SJCRH30 (cell line): ENCODE measurements at regions not wholly inside any gene's neighbourhood (a gene's known extent, or its start where the extent isn't known, plus 50 kb on each side); places are given as distances from the start of the nearest gene placed in this dataset.

Experiments
- DNase-seq, 2 experiments: peaks; one replicate each; pipeline ENCODE4 v3.0.0-alpha.2; 2015 to 2020
- H3K27ac ChIP-seq: fragments of 250-450 bp; sonication (Bioruptor Pico); 2 replicates; pipeline ENCODE4 v1.5.1; 2020; ENCODE audit warnings: mild to moderate bottlenecking, moderate library complexity
- H3K27me3 ChIP-seq: fragments of 250-450 bp; sonication (Bioruptor Pico); 2 replicates; pipeline ENCODE4 v1.5.1; 2020; ENCODE audit warnings: mild to moderate bottlenecking, moderate library complexity
- H3K36me3 ChIP-seq: fragments of 250-450 bp; sonication (Bioruptor Pico); 2 replicates; pipeline ENCODE4 v1.5.1; 2020; ENCODE audit warnings: mild to moderate bottlenecking, moderate library complexity
- H3K4me1 ChIP-seq: fragments of 250-450 bp; sonication (Bioruptor Pico); 2 replicates; pipeline ENCODE4 v1.5.1; 2020; ENCODE audit warnings: mild to moderate bottlenecking, moderate library complexity
- H3K4me3 ChIP-seq: fragments of 250-450 bp; sonication (Bioruptor Pico); 2 replicates; pipeline ENCODE4 v1.5.1; 2020; ENCODE audit warnings: mild to moderate bottlenecking, moderate library complexity
- H3K9me3 ChIP-seq: fragments of 250-450 bp; sonication (Bioruptor Pico); replicated peaks from 2 replicates; pipeline ENCODE4 v1.5.1; 2020; ENCODE audit warnings: mild to moderate bottlenecking, moderate library complexity

DNA sequence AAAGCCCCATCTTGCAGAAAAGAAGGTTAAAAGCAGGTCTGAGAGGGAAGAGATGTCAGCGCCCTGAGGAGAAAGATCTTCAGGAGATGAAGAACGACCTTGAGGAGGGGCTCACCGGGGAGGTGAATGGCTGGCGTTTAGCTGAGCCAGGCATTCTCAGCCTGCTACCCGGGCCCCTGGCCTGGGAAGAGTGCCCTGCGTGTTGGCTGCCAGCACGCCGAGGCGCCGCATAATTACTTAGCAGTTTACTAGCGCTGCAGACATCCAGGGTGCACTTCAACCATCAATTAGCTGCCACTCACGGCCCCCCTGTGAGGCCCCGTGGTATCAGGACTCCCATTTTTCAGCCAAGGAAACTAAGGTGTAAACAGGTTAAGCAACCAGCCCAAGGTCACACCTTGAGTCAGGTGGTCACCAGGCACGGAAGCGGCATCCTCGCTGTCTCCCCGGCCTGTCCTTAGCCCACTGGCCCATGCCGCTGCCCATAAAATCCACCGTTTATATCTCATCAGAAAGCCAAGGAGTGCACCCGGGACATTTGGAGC is 551.9 kb downstream of the BNC2 start:
- Histone ChIP-seq H3K27me3 (no peaks in the 10 kb centered on the region), H3K9me3 (peaks cover 4% of the 10 kb centered on the region; the same call in 1 of the 2 replicates), H3K36me3 (no peaks in the 10 kb centered on the region), H3K4me3 (no peak overlapping the region), H3K27ac (no peak overlapping the region), H3K4me1 (no peaks in the 10 kb centered on the region; the same call in 1 of the 2 replicates)
- DNase-seq = no peak

- Histone ChIP-seq H3K27ac (no peak overlapping the region), H3K27me3 (no peaks in the 10 kb centered on the region), H3K4me1 (no peaks in the 10 kb centered on the region; the same call in 1 of the 2 replicates), H3K36me3 (no peaks in the 10 kb centered on the region), H3K4me3 (no peak overlapping the region), H3K9me3 (no peaks in the 10 kb centered on the region)
- no peak for DNase-seq
These were observed 550.8 kb downstream of the BNC2 start for GRCh38 chr9:16319646-16320045.

DNA sequence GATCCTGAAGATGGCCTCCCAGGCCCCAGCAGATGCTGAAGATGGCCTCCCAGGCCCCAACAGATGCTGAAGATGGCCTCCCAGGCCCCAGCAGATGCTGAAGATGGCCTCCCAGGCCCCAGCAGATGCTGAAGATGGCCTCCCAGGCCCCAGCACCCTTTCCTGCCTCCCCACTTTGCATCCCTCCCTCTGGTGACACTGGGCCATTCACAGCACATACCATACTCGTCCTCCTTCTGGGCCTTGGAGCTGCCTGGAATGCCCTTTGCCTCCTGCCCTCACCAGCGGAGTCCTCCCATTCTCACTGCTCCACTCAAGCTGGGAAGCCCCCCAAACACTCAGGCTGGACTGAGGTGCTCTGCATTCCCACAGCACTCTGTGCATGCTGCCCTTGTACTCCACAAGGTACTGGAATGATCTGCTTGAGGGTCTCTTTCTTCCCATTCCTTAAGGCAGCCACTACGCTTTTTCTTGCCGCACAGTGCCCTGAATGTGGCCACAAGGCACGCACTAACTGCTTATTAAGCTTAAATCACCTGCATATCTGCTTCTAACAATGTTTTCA is 550.0 kb downstream of the BNC2 start:
- Histone ChIP-seq H3K4me3 (no peak overlapping the region), H3K9me3 (no peaks in the 10 kb centered on the region), H3K4me1 (no peaks in the 10 kb centered on the region; the same call in 1 of the 2 replicates), H3K27me3 (no peaks in the 10 kb centered on the region), H3K27ac (no peak overlapping the region), H3K36me3 (no peaks in the 10 kb centered on the region)
- DNase-seq = no peak

DNA sequence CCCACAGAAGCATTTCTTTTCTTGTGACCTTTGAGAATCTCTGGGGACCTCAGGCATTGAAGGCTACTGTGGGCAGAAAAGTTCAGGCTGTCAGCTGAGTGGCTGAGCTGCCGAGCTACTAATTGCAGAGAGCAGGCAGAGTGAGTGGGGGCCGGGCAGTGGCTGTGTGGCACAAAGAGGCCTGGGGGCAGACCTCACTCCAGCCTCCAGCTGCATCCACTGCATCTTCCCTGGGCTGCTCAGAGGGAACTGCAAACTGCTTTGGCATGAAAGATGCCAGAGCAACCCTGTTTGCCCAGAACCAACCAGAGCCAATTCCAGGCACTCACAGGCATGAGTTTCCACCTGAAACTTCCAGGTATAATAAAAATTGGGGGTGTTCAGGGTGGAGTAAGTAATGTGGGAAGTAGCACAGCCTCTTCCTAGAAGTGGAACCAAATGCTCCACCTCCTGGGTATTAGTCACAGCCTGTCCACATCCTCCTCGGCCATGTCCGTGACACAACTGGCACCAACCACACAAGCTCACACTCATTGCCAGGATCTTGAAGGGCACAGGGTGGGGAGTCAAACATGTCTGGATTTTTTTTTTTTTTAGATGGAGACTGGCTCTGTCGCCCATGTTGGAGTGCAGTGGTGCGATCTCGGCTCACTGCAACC is 548.9 kb downstream of the BNC2 start:
- Histone ChIP-seq H3K36me3 (no peaks in the 10 kb centered on the region), H3K9me3 (no peaks in the 10 kb centered on the region), H3K27me3 (no peaks in the 10 kb centered on the region), H3K4me3 (no peak overlapping the region), H3K27ac (no peak overlapping the region), H3K4me1 (no peaks in the 10 kb centered on the region)
- no peak for DNase-seq

DNA sequence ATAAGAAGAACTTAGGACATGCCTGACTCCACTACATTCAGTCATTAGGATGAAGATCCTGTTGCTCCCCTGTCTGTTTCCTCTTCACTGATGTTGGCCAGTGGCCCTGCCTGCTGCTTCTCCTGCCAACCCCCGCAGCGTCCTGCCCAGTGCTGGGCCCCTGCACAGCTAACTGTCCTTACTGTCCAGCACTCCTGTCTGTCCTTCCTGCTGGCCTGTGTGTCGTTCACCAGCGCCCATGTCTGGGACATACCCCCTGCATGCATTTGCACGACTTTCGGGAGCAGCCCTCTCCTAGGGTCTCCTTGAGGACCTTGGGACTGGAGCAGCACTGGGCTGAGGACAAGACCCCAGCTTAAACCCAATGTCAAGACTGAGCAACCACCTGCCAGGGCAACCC is 547.6 kb downstream of the BNC2 start:
- H3K9me3 ChIP-seq = no peaks in the 10 kb centered on the region
- no peaks in the 10 kb centered on the region for H3K27me3 ChIP-seq
- no peaks in the 10 kb centered on the region for H3K4me1 ChIP-seq
- no peak for DNase-seq
- H3K36me3 ChIP-seq = no peaks in the 10 kb centered on the region
- no peak overlapping the region for H3K27ac ChIP-seq
- no peak overlapping the region for H3K4me3 ChIP-seq

GRCh38 chr9:16325966-16326365 is 544.5 kb downstream of the BNC2 start:
- Histone ChIP-seq H3K4me1 (peaks cover 19% of the 10 kb centered on the region), H3K27ac (no peak overlapping the region), H3K9me3 (no peaks in the 10 kb centered on the region)

GRCh38 chr9:16328349-16328748 is 542.1 kb downstream of the BNC2 start:
- Histone ChIP-seq H3K27ac (peak overlapping the region; percentile 86), H3K36me3 (no peaks in the 10 kb centered on the region), H3K4me1 (peaks cover 19% of the 10 kb centered on the region), H3K9me3 (no peaks in the 10 kb centered on the region), H3K27me3 (no peaks in the 10 kb centered on the region), H3K4me3 (no peak overlapping the region)
- no peak for DNase-seq

More at GRCh38 chr9:16325966-16326365, 544.5 kb downstream of the BNC2 start:
- H3K27me3 ChIP-seq = no peaks in the 10 kb centered on the region
- H3K4me3 ChIP-seq = no peak overlapping the region
- DNase-seq = no peak
- no peaks in the 10 kb centered on the region for H3K36me3 ChIP-seq

- peak overlapping the region; percentile 4; the same call in 1 of the 2 replicates for H3K4me3 ChIP-seq
- H3K27ac ChIP-seq = peak overlapping the region; percentile 86
- H3K36me3 ChIP-seq = no peaks in the 10 kb centered on the region
- DNase-seq = peak; percentile 88 to 90
- peaks cover 22% of the 10 kb centered on the region for H3K4me1 ChIP-seq
- H3K9me3 ChIP-seq = no peaks in the 10 kb centered on the region
- H3K27me3 ChIP-seq = no peaks in the 10 kb centered on the region
These were observed 540.8 kb downstream of the BNC2 start for GRCh38 chr9:16329671-16330113.

- Histone ChIP-seq H3K36me3 (no peaks in the 10 kb centered on the region), H3K27ac (peak overlapping the region; percentile 86; the same call in 1 of the 2 replicates), H3K4me1 (peaks cover 35% of the 10 kb centered on the region), H3K4me3 (no peak overlapping the region), H3K27me3 (no peaks in the 10 kb centered on the region), H3K9me3 (no peaks in the 10 kb centered on the region)
- no peak for DNase-seq
These were observed 539.4 kb downstream of the BNC2 start for GRCh38 chr9:16331031-16331430.

- Histone ChIP-seq H3K4me1 (peaks cover 40% of the 10 kb centered on the region), H3K36me3 (no peaks in the 10 kb centered on the region), H3K27me3 (no peaks in the 10 kb centered on the region), H3K4me3 (no peak overlapping the region), H3K9me3 (no peaks in the 10 kb centered on the region), H3K27ac (no peak overlapping the region)
- no peak for DNase-seq
These were observed 538.9 kb downstream of the BNC2 start for GRCh38 chr9:16331527-16331926.

DNA sequence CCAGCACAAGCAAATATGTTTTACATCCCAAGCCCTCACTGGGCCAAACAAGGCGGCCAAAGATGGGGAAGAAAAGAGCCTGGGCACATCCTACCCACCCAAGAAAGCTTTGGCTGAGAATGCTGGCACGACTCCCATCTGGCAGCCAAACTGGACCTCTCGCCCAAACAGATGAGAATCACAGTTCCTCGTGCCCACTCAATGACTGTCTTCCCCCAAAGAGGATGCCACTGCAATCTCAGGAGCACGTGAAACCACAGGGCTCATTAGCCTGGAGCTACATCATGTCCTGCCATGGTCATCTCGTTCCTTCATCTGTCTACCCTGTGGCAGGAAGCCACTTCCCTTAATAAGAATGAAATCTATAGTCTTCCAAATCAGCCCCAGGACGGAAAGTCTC is 536.8 kb downstream of the BNC2 start:
- no peak overlapping the region for H3K27ac ChIP-seq
- no peaks in the 10 kb centered on the region for H3K27me3 ChIP-seq
- no peak overlapping the region for H3K4me3 ChIP-seq
- no peaks in the 10 kb centered on the region for H3K9me3 ChIP-seq
- no peak for DNase-seq
- H3K36me3 ChIP-seq = no peaks in the 10 kb centered on the region
- H3K4me1 ChIP-seq = peaks cover 55% of the 10 kb centered on the region

GRCh38 chr9:16335788-16336580 is 534.5 kb downstream of the BNC2 start:
- Histone ChIP-seq H3K9me3 (no peaks in the 10 kb centered on the region), H3K36me3 (no peaks in the 10 kb centered on the region), H3K4me3 (peak overlapping the region; percentile 15; the same call in 1 of the 2 replicates), H3K27ac (peak overlapping the region; percentile 95), H3K27me3 (no peaks in the 10 kb centered on the region), H3K4me1 (peaks cover 39% of the 10 kb centered on the region)
- peak; percentile 89 to 90 for DNase-seq

DNA sequence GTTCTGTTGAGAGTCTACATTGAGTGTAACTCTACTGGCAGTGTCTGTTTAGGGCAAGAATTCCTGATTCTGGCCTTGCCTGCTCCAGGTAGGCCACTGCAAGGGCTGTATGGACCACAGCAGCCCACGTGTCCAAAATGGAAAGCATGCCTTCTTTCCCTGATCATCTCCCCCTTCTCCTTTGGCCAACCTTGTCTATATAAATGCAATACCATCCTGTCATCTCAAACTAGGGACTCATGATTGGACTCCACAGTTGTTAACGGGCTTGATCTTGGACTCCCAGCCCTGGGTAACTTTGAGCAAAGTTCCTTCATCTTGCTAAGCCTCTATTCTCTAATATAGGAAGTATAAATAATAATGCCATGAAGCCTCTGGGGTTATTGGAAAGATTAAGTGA is 533.6 kb downstream of the BNC2 start:
- H3K36me3 ChIP-seq = no peaks in the 10 kb centered on the region
- H3K27ac ChIP-seq = peak overlapping the region; percentile 95
- no peak for DNase-seq
- H3K27me3 ChIP-seq = no peaks in the 10 kb centered on the region
- 0 out of 2 replicates have a peak, but pooled peaks cover 3% of the 10 kb centered on the region for H3K9me3 ChIP-seq
- H3K4me1 ChIP-seq = peaks cover 39% of the 10 kb centered on the region
- no peak overlapping the region for H3K4me3 ChIP-seq

DNA sequence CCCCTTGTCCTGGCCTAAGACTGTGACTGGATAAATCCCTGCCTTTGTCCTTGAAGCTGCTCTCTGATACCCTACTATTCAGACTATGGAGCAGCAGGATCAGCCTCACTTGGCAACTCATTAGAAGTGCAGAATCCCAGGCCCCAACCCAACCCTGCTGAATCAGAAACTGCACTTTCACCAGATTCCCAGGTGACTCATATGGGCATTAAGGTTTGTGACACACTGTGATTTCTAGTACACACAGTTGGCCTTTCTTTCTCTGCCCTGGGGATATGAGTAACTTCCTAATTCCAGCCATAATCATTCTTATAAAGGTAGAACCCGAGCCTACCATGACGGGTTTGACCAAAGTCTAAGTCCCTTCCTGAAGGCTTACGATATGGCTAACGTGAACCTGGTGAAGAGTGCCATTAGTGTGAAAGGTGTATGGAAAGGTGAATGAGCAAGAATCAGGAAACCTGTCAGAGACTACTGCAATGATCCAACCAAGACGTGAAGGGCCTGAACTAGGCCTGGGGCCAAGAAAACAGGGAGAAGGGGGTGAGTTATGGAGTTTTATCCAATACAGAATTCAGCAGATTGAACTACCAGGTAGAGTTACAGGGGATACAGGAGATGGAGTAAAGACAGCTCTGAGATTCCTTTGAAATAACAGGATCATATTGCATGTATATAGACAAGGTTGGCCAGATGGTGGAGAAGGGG is 533.0 kb downstream of the BNC2 start:
- H3K4me3 ChIP-seq = no peak overlapping the region
- peak overlapping the region; percentile 95 for H3K27ac ChIP-seq
- H3K4me1 ChIP-seq = peaks cover 44% of the 10 kb centered on the region
- H3K27me3 ChIP-seq = no peaks in the 10 kb centered on the region
- peak in 1 of 2 experiments; percentile 39 for DNase-seq
- 0 out of 2 replicates have a peak, but pooled peaks cover 3% of the 10 kb centered on the region for H3K9me3 ChIP-seq
- H3K36me3 ChIP-seq = no peaks in the 10 kb centered on the region
